ENCODE measurements at regions not wholly inside any gene's neighbourhood (a gene's known extent, or its start where the extent isn't known, plus 50 kb on each side); places are given as distances from the start of the nearest gene placed in this dataset.
"Not testable (repeated sequence)": the region's sequence is repeated elsewhere in the genome, so short reads cannot be mapped to it uniquely, and the experiment has no call there.

DNA sequence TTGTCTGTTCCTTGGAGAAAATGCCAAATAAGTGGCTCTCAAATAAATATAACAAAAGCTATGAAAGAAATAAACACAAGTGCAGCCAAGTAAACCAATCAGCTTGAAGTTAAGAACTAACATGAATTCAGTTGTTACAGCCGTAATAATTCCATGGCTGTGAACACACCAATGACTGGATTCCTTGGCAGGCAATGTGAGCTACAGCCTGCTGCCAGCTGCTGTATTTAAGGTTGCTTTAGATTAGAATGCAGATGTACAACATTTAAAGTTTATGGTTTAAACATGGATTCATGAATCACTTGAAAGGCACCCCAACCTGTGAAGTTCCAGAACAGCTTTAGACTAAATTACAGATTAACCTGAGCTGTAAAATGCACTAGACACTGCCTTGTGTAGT lies 626.4 kb upstream of the SEMA6A start:
- DNase-seq (ENCODE audit: low read depth in 1 of 2, low spot score in 1 of 2) = no peak

DNA sequence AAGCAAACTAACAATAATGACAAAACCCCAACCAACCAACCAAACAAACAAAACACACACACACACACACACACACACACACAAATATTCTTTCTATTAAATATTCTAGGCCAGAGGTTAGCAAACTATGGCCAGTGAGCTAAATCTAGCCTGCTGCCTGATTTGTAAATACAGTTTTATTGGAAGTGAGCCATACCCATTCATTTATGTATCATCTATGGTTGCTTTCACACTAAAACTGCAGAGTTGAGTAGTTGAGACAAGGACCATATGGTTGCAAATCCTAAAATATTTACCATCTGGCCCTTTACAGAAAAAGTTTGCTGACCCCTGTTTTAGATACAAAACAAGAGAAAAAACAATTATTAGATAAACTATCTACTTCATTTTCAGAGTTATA lies 620.5 kb upstream of the SEMA6A start:
- DNase-seq (ENCODE audit: low read depth in 1 of 2, low spot score in 1 of 2) = no peak

DNA sequence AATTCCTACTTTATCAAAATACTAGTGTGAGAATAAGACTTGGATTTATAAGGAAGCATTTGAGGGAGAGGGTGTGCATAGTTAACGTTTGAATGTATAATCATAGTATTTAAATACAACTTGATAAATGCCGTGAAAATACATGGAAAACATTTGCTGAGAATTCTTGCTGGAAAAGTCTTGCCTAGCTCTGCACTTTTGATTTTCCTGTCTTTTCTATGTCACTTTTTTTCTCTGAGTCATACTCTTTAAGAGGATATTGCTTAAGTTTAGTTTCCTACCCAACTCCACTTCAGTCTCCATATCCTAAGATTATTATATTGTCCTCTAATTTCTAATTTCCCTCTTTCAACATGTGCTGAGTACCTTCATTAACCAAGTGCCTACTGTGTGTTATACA lies 616.6 kb upstream of the SEMA6A start:
- DNase-seq (ENCODE audit: low read depth in 1 of 2, low spot score in 1 of 2) = no peak

DNA sequence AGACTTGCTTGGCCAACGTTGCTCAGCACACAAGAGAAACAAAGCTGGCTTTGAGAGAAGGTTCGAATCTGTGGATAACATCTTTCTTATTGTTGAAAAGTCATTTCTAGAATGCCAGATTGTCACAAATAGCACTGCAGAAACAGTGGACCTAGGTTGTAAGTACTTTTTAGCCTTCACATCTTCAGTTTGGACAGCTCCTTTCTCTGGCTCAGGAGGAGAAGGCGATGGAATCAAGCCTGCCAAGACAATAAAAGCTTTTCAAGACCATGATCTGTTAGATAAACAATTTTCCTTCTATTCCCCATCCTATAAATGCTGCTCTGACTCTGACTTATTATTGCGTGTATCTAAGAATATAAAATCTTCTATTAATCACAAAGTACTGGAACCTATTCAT lies 615.2 kb upstream of the SEMA6A start:
- no peak for DNase-seq (ENCODE audit: low read depth in 1 of 2, low spot score in 1 of 2)

DNA sequence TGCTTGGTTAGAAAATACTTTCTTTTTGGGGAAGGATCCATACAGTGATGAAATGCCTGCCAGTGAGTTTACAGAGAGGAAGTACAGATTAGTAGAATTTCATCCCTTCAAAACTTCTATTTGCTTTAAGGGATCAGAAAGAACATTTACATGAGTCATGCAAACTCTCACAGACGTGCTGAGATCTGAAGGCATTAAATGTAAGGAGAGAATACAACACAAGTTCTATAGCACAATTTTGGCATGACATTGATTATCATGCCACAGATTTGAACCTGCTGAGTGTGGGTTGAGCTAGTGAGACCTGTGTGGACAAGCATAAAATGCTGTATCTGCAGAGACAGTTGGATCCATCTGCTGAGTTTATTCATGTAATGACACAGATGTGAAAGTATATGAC lies 613.6 kb upstream of the SEMA6A start:
- no peak for DNase-seq (ENCODE audit: low read depth in 1 of 2, low spot score in 1 of 2)

DNA sequence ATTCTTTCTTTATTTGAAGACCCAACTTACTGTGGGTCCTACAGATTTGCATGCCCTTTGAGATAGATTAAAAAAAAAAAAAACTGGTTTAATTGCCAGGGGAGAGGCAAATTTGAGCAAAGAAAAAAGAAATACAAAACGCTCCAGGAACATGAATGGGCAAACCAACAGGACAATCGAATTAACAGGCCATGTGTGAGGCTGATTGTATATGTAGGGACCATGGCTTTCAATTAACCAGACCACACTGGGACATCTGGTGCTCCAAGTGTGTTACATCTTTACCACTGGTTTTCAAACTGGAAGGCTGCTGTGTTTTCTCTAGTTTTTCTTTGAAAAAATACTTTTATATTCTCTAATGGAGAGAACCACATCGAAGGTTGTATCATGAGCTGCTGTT lies 612.1 kb upstream of the SEMA6A start:
- DNase-seq (ENCODE audit: low read depth in 1 of 2, low spot score in 1 of 2) = no peak

DNA sequence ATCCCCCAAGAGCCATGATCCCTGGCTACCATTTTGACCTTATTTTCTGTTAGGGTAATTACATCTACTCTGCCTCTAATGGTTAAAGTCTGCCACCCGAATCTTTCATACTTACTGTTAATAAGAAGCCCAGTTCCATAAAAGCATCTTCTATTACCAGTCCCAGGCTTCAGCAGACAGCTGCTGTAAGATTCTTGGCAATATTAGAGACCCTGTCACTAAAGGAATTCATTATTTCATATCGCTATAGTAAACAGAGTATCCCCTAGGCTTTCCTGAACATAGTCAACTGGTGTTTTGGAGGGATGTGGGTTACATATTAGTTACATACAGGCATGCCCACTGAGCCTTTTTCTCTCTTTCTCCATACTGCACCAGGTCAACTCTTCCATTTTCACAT lies 608.7 kb upstream of the SEMA6A start:
- DNase-seq (ENCODE audit: low read depth in 1 of 2, low spot score in 1 of 2) = no peak

DNA sequence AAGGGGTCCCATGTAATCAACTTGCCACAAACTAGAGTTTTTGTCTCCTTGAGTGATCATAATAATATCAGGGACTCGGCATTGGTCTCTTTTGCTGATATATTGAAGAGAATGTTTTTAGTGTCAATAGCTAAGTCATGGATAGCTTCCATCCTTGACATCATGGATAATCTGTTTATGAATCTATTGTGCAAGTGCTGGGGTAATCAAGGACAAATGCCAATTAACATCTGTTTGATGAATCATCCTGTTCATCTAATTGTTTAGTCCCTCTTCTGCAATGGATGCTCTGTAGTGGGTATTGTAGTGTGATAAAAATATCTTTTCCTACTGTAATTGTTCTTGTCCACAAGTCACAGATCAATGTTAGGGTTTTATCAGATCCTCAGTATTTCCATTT lies 607.5 kb upstream of the SEMA6A start:
- DNase-seq (ENCODE audit: low read depth in 1 of 2, low spot score in 1 of 2) = no peak

DNA sequence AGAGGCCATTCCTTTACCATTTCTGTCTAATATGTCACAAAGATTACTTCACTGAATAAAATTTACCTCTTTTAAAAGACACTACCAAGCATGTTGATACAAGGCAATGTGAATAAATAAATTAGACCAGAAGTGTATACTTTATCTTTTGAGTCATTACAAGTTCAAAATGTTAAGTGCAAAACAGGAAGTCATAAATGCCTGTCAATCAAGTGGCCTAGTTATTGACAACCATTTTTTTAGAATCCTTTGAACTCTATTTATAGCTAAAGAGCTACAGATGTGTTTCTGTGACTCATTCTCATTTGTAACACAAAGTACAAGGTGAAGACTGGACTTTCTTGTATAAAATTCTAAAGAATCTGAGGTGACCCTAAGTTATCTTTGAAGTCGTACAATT lies 602.7 kb upstream of the SEMA6A start:
- DNase-seq (ENCODE audit: low read depth in 1 of 2, low spot score in 1 of 2) = no peak

DNA sequence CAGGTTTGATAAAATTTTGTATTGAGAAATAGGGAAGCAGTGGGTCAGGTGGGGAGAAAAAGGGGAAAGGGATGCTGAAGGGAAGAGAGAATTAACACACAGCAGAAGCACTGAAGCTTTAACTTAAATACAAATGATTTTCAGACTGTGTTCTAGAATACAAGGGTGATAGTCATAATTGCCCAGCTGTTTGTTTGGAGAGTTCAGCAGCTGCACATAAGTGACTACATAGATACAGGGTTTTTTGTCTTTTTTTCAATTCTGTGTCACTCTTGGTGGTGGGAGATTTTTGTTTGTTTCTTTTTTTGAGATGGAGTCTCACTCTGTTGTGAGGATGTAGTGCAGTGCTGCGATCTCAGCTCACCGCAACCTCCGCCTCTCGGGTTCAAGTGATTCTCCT lies 590.4 kb upstream of the SEMA6A start:
- no peak for DNase-seq (ENCODE audit: low read depth in 1 of 2, low spot score in 1 of 2)

DNA sequence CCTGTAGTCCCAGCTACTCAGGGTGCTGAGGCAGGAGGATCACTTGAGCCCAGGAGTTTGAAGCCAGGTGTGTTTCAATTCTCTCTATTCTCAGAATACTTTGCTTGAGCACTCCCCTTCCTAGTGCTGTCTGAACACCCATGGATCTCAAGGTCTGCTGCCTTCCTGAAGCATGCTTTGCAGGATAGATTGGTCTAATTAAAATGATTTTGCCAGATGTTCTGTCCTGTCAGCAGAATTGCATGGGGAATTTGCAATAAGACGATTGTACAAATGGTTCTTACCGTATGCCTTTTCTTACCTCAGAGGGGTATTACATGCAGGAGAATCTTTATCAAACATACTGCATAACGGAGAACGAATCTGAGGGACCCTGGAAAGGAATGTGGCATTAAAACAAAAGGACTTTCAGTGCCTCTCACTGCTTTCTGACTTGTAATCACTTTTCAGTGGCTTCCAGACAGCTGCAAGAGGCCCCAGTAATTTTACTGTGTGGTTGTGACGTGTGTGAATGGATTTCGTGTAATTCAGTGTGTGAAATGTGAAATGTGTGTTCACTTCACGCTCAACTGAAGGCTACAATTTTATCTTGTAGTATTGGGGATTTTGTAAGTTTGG lies 587.2 kb upstream of the SEMA6A start:
- DNase-seq (ENCODE audit: low read depth in 1 of 2, low spot score in 1 of 2) = no peak

DNA sequence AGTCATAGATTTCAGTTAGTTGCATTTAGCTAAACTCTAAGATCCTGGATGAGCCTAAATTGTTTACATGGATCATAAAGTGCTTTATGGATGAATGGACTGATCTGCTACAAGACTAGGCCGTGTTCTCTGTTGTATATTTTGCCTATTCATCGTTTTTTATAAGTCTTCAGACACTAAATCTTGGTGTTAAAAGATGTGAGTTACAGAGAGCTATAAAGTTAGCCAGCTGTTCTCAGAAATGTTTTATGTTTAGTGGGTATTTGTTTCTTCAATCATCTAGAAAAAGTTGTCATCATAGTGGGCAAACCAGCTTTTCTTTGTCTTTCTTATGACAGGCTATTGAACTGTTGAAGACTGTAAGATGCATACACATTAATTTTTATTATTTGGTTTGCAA lies 585.8 kb upstream of the SEMA6A start:
- DNase-seq (ENCODE audit: low read depth in 1 of 2, low spot score in 1 of 2) = no peak

DNA sequence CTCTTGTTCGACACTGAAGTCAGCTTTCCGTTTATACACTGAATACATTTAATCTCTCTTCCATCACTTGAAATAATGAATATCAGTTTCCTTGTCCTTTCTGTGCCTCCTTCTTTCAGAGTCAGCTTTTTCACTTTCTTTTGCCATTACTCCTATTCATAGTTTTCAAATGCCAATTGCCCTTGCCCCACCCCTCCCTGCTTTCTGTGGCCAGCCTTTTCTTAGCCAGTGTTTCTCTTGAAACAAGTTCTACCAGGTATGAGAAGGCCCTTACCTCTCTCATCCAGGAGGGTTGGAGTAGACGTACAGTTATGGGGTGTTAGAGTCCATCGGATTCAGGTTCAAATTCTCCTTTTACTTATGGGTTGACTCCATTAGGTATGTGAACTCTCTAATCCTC lies 574.7 kb upstream of the SEMA6A start:
- no peak for DNase-seq (ENCODE audit: low read depth in 1 of 2, low spot score in 1 of 2)

DNA sequence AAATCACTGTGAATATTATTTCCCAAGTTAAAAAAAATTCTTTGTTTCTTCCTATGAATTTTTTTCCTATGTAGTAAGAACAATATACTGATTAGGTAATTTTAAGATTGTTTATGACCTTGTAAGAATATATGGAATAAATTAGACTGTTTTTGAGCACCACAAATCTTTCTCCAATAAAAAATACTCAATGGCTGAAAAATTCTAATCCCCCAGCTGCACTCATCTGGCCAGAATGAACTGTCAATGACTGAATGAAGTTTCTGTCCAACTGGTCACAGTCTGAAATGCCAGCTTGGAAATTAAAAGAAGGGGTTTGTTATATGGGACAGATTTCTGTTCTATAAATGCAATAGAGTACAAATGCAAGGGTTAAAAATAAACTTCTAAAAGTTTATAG lies 569.5 kb upstream of the SEMA6A start:
- no peak for DNase-seq (ENCODE audit: low read depth in 1 of 2, low spot score in 1 of 2)

DNA sequence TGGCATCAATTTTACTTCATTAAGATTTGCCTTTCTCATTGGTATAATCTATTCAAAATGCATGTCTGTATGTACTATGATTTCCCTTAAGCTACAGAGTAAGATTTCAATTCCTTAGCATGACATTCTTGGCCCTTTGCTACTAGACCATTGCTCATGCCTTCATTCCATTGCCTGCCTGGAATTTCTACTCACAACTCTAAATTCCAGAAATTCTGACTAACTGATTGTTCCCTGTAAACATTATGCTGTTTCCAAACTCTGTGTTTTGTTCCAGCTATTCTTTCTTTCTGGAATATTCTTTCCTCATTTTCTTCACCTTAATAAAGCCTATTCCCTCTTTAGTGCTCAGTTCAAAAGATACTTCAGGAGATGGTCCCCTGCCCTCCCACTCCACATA lies 568.8 kb upstream of the SEMA6A start:
- DNase-seq (ENCODE audit: low read depth in 1 of 2, low spot score in 1 of 2) = no peak

DNA sequence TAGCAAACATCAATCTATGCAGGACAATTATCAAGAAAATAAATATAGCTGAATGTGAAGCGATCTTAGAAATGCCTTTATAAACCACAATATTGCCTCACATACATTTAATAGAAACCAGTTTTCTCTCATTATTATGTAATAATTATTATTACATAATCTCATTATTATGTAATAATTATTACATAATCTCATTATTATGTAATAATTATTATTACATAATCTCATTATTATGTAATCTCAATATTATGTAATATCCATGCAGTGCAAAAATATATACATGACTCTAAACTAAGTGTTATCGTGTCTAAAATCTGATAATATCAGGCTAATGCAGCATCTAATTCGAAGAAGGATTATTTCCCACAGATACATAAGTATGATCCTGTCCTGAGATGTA lies 563.9 kb upstream of the SEMA6A start:
- no peak for DNase-seq (ENCODE audit: low read depth in 1 of 2, low spot score in 1 of 2)

DNA sequence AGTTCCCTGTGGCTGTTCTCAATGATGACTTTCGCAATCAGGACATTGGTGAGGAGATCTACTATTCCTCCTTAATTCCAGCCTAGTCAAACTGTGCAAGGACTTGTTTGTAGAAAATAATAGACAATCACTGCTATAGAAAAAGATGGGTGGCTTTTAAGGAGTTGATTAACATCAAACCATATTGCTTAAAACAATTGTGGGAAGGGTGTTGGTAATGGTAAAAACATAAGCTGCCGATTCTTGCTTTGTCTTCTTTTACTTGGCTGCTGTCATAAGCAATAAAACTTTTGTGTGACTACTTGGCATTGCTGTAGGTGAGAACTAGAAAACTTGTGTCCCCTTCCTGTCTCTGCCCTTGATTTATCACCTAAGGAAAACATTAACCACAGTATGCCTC lies 561.2 kb upstream of the SEMA6A start:
- no peak for DNase-seq (ENCODE audit: low read depth in 1 of 2, low spot score in 1 of 2)

DNA sequence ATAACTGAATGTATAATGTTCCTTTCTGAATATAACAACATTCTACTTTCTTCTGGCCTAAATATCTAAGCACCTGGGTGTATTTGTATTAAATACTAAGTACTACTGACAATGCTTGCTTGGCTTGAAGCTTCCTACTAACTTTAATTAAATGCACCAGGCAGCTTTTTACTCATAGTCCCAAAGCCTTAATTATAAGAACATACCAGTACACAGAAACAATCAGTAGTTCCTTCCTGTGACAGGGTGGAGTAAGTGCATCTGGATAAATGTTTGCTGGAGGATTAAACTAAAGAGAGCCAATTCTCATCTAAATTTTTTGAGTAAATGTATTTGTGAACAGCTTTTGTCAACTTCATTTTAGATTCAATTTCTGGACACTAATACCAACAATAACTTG lies 558.6 kb upstream of the SEMA6A start:
- no peak for DNase-seq (ENCODE audit: low read depth in 1 of 2, low spot score in 1 of 2)

DNA sequence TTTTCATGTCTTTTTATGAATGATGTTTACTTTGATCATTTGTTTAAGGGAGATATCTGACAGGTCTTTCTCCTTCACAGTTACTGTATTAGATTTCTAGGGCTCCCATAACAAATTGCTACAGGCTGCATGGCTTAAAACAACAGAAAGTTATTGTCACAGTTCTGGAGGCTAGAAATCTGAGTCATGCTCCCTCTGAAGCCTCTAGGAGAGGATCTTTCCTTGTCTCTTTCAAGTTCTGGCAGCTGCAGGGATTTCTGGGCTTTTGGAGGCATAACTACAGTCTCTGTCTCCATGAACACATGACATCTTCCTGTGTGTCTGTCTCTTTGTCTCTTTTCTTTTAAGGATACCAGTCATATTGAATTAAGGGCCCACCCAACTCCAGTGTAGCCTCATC lies 557.3 kb upstream of the SEMA6A start:
- no peak for DNase-seq (ENCODE audit: low read depth in 1 of 2, low spot score in 1 of 2)

DNA sequence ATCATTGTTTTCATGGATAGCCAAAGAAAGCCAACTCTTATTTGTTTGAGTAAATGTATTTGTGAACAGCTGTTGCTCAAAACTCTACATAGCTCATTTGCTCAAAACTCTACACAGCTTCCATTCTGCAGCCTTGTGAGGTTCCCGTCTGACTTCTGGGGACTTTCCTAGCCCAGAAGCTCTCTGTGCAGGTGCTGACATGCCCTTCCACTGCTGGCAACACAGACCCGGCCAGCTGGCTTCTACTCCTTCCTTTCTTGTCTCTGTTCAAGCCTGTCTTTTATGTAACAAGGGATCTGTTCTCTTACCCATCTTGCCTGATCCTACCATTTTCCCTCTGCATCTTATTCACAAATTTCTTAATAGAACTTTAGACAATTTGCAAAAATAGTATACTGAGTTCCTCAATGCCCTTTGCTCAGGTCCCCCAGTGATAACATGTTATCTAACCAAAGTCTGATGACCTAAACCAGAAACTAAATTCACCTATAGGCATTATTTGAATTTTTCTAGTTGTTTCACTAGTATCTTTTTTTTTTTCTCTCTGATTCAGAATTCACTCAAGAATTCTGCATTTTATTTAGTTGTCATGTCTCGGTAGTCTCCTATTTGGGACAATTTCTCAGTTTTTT lies 556.5 kb upstream of the SEMA6A start:
- no peak for DNase-seq (ENCODE audit: low read depth in 1 of 2, low spot score in 1 of 2)

DNA sequence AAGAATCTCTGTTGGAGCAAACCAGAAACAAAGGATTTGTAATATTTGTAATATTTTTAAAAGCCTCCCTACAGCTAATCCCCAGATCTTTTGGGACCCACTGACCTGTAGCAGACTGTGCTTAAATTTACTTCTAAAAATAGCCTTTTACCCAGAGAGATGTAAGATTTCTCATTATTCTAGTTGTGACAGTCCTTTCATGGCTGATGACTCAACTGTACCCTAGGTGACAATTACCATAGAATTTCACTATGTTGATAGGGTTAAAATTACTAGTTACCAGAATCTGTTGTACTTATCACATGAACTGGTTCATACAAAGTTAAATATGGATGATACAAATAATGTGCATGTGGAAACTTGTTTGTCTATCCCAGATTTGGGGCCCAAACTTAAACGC lies 543.9 kb upstream of the SEMA6A start:
- no peak for DNase-seq (ENCODE audit: low read depth in 1 of 2, low spot score in 1 of 2)

DNA sequence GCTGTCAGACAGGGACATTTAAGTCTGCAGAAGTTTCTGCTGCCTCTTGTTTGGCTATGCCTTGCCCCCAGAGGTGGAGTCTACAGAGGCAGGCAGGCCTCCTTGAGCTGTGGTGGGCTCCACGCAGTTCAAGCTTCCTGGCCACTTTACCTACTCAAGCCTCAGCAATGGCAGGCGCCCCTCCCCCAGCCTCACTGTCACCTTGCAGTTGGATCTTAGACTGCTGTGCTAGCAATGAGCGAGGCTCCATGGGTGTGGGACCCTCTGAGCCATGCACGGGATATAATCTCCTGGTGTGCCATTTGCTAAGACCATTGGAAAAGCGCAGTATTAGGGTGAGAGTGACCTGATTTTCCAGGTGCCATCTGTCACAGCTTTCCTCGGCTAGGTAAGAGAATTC lies 542.7 kb upstream of the SEMA6A start:
- not testable (repeated sequence) for DNase-seq (ENCODE audit: low read depth in 1 of 2, low spot score in 1 of 2)

DNA sequence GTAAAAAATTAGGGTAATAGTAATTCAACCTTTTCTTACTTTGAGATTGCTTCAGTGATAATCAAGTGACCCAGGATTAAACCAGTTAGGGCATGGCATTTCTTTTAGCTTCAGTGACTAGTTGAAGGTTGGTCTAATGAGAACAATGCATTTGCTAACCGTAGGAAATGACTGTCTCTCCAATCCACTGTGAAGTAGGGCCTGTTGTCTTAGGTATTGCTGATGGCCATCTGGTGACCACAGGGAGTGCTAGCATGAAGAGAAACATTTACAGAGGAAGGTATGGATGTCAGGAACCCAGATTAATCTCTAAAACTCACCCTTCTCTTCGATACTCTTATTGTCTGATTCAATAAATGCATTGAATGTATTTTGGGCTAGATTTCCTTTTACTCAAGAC lies 535.9 kb upstream of the SEMA6A start:
- no peak for DNase-seq (ENCODE audit: low read depth in 1 of 2, low spot score in 1 of 2)

DNA sequence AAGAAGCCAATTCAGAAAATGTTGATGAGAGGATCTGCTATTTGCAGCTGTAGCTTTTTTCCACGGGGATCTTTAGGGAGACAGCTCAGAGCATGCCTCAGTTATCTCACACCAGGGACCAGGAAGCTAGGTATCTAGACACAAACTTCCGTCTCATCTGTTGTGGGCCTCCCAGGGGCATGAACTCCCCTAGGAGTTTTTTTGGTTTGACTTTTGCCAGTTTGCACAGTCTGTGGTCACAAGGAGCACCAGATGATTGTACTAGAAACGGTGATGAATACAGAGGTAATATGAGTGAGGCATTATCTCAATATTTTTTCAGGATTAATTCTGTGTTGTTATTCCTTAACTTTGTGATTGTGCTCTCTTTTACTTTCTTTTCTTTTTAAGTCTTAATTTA lies 533.2 kb upstream of the SEMA6A start:
- no peak for DNase-seq (ENCODE audit: low read depth in 1 of 2, low spot score in 1 of 2)
